Kasumi-1 (cell line): ENCODE measurements at regions not wholly inside any gene's neighbourhood (a gene's known extent, or its start where the extent isn't known, plus 50 kb on each side); places are given as distances from the start of the nearest gene placed in this dataset.
"Not testable (repeated sequence)": the region's sequence is repeated elsewhere in the genome, so short reads cannot be mapped to it uniquely, and the experiment has no call there.

Source experiments
- DNase-seq, 2 experiments: peaks; one replicate each; lab custom pipeline; 2025; lab: John Stamatoyannopoulos, UW

- peak; percentile 89 to 90 for DNase-seq
Observed at GRCh38 chr17:47066841-47067682, 88.0 kb upstream of the RPRML start.

- no peak for DNase-seq
Observed at GRCh38 chr17:47066095-47066494, 87.0 kb upstream of the RPRML start.

- no peak for DNase-seq
Observed at GRCh38 chr17:47064684-47065083, 85.6 kb upstream of the RPRML start.

- DNase-seq, result no peak
Observed at GRCh38 chr17:47063475-47063874, 84.4 kb upstream of the RPRML start.

GRCh38 chr17:47062851-47063250, 83.8 kb upstream of the RPRML start:
- DNase-seq, result not testable (repeated sequence)

- DNase-seq, result not testable (repeated sequence)
Observed at GRCh38 chr17:47060005-47060404, 81.0 kb upstream of the RPRML start.

- DNase-seq, result no peak
Observed at GRCh38 chr17:47057830-47058229, 78.8 kb upstream of the RPRML start.

- DNase-seq, result not testable (repeated sequence)
Observed at GRCh38 chr17:47057279-47057678, 78.2 kb upstream of the RPRML start.

- DNase-seq, result not testable (repeated sequence)
Observed at GRCh38 chr17:47056687-47057086, 77.6 kb upstream of the RPRML start.
